ENCODE measurements at regions not wholly inside any gene's neighbourhood (a gene's known extent, or its start where the extent isn't known, plus 50 kb on each side); places are given as distances from the start of the nearest gene placed in this dataset.
"Not testable (repeated sequence)": the region's sequence is repeated elsewhere in the genome, so short reads cannot be mapped to it uniquely, and the experiment has no call there.

- DNase-seq (ENCODE audit: low spot score in 2 of 2); H3K27me3 ChIP-seq (ENCODE audit: low read depth); H3K4me3 ChIP-seq; H3K4me1 ChIP-seq; H3K36me3 ChIP-seq (replicated peaks); H3K9me3 ChIP-seq; in situ Hi-C loops (cut with MboI; ENCODE audit: low sequenced_read_pairs): not testable (repeated sequence)
Measured at GRCh38 chr6:26720663-26721218, 61.2 kb upstream of the ZNF322 start.

GRCh38 chr6:26730019-26730766, 70.6 kb upstream of the ZNF322 start:
- H3K36me3 ChIP-seq (replicated peaks); H3K4me3 ChIP-seq; in situ Hi-C loops (cut with MboI; ENCODE audit: low sequenced_read_pairs); H3K9me3 ChIP-seq; H3K4me1 ChIP-seq; H3K27me3 ChIP-seq (ENCODE audit: low read depth); DNase-seq (ENCODE audit: low spot score in 2 of 2): not testable (repeated sequence)

GRCh38 chr6:26734776-26735472, 75.4 kb upstream of the ZNF322 start:
- H3K9me3 ChIP-seq; in situ Hi-C loops (cut with MboI; ENCODE audit: low sequenced_read_pairs): not testable (repeated sequence)

GRCh38 chr6:26739811-26740210, 80.3 kb upstream of the ZNF322 start:
- no peak for DNase-seq (ENCODE audit: low spot score in 2 of 2)
- Histone ChIP-seq H3K27me3 (ENCODE audit: low read depth) (no peaks in the 10 kb centered on the region), H3K4me3 (no peak overlapping the region), H3K9me3 (no peaks in the 10 kb centered on the region), H3K36me3 (replicated peaks) (no peaks in the 10 kb centered on the region), H3K4me1 (no peaks in the 10 kb centered on the region)
- in situ Hi-C loops (cut with MboI; ENCODE audit: low sequenced_read_pairs) = no loop called here

More at GRCh38 chr6:26734776-26735472, 75.4 kb upstream of the ZNF322 start:
- H3K36me3 ChIP-seq (replicated peaks); H3K4me1 ChIP-seq; H3K4me3 ChIP-seq; DNase-seq (ENCODE audit: low spot score in 2 of 2); H3K27me3 ChIP-seq (ENCODE audit: low read depth): not testable (repeated sequence)

- Histone ChIP-seq H3K36me3 (replicated peaks) (no peaks in the 10 kb centered on the region), H3K4me1 (no peaks in the 10 kb centered on the region), H3K9me3 (no peaks in the 10 kb centered on the region), H3K4me3 (no peak overlapping the region), H3K27me3 (ENCODE audit: low read depth) (no peaks in the 10 kb centered on the region)
- peak in 1 of 2 experiments; percentile 7 for DNase-seq (ENCODE audit: low spot score in 2 of 2)
- in situ Hi-C loops (cut with MboI; ENCODE audit: low sequenced_read_pairs) = no loop called here
Measured at GRCh38 chr6:26743157-26743821, 83.7 kb upstream of the ZNF322 start.

GRCh38 chr6:26743941-26744699, 84.6 kb upstream of the ZNF322 start:
- no peaks in the 10 kb centered on the region for H3K9me3 ChIP-seq
- no peaks in the 10 kb centered on the region for H3K27me3 ChIP-seq (ENCODE audit: low read depth)
- H3K36me3 ChIP-seq (replicated peaks) = no peaks in the 10 kb centered on the region
- no peak overlapping the region for H3K4me3 ChIP-seq
- H3K4me1 ChIP-seq = no peaks in the 10 kb centered on the region
- no peak for DNase-seq (ENCODE audit: low spot score in 2 of 2)
- in situ Hi-C loops (cut with MboI; ENCODE audit: low sequenced_read_pairs) = no loop called here

- H3K4me3 ChIP-seq; H3K27me3 ChIP-seq (ENCODE audit: low read depth); H3K4me1 ChIP-seq: not testable (repeated sequence)
Measured at GRCh38 chr6:26744837-26745282, 85.3 kb upstream of the ZNF322 start.

GRCh38 chr6:26745964-26746363, 86.4 kb upstream of the ZNF322 start:
- H3K27me3 ChIP-seq (ENCODE audit: low read depth); H3K36me3 ChIP-seq (replicated peaks); H3K4me1 ChIP-seq; H3K9me3 ChIP-seq; DNase-seq (ENCODE audit: low spot score in 2 of 2); in situ Hi-C loops (cut with MboI; ENCODE audit: low sequenced_read_pairs); H3K4me3 ChIP-seq: not testable (repeated sequence)

More at GRCh38 chr6:26744837-26745282, 85.3 kb upstream of the ZNF322 start:
- in situ Hi-C loops (cut with MboI; ENCODE audit: low sequenced_read_pairs); H3K9me3 ChIP-seq; DNase-seq (ENCODE audit: low spot score in 2 of 2); H3K36me3 ChIP-seq (replicated peaks): not testable (repeated sequence)

- H3K9me3 ChIP-seq; H3K27me3 ChIP-seq (ENCODE audit: low read depth); H3K4me3 ChIP-seq; DNase-seq (ENCODE audit: low spot score in 2 of 2); H3K4me1 ChIP-seq; H3K36me3 ChIP-seq (replicated peaks); in situ Hi-C loops (cut with MboI; ENCODE audit: low sequenced_read_pairs): not testable (repeated sequence)
Measured at GRCh38 chr6:26749126-26749758, 89.7 kb upstream of the ZNF322 start.

GRCh38 chr6:26749759-26750126, 90.2 kb upstream of the ZNF322 start:
- in situ Hi-C loops (cut with MboI; ENCODE audit: low sequenced_read_pairs); DNase-seq (ENCODE audit: low spot score in 2 of 2); H3K27me3 ChIP-seq (ENCODE audit: low read depth); H3K9me3 ChIP-seq; H3K36me3 ChIP-seq (replicated peaks); H3K4me3 ChIP-seq; H3K4me1 ChIP-seq: not testable (repeated sequence)

GRCh38 chr6:26754212-26754611, 94.7 kb upstream of the ZNF322 start:
- H3K4me1 ChIP-seq = no peaks in the 10 kb centered on the region
- no peak for DNase-seq (ENCODE audit: low spot score in 2 of 2)
- no peaks in the 10 kb centered on the region for H3K9me3 ChIP-seq
- H3K36me3 ChIP-seq (replicated peaks) = no peaks in the 10 kb centered on the region
- no peaks in the 10 kb centered on the region for H3K27me3 ChIP-seq (ENCODE audit: low read depth)
- in situ Hi-C loops (cut with MboI; ENCODE audit: low sequenced_read_pairs) = no loop called here
- no peak overlapping the region for H3K4me3 ChIP-seq

GRCh38 chr6:26754801-26755200, 95.3 kb upstream of the ZNF322 start:
- H3K4me3 ChIP-seq; H3K27me3 ChIP-seq (ENCODE audit: low read depth); H3K4me1 ChIP-seq; H3K9me3 ChIP-seq; H3K36me3 ChIP-seq (replicated peaks); in situ Hi-C loops (cut with MboI; ENCODE audit: low sequenced_read_pairs); DNase-seq (ENCODE audit: low spot score in 2 of 2): not testable (repeated sequence)

All from HAP-1 (cell line).